K562 (cell line): ENCODE measurements at regions not wholly inside any gene's neighbourhood (a gene's known extent, or its start where the extent isn't known, plus 50 kb on each side); places are given as distances from the start of the nearest gene placed in this dataset.

ENCODE experiments used
- ATAC-seq: fragments of 200-7000 bp; cut with Tn5 transposase; 3 replicates; pipeline ENCODE4 v1.9.1; 2020; ENCODE audit warnings: moderate library complexity
- BruUV-seq: library from RNA; stranded (reverse); fragments of 400-500 nt; replicated peaks from 2 replicates; lab custom pipeline; 2021; lab: Mats Ljungman, UMichigan
- CTCF ChIA-PET: fragments of 300-600 bp; formaldehyde crosslinking; extraction: SDS; loops from one replicate; lab custom pipeline; 2021; ENCODE audit warnings: low intra/inter-chr PET ratio; lab: Yijun Ruan, JAX
- POLR2A ChIA-PET: fragments of 300-600, 350-650 bp; sonication (Branson Sonifier 250); formaldehyde crosslinking; extraction: SDS; loops from one replicate; lab custom pipeline; 2021; ENCODE audit warnings: antibody characterized with exemption, inconsistent platforms; lab: Yijun Ruan, JAX
- DNase-seq, 4 experiments: peaks; one replicate each; pipeline versions ENCODE4 v3.0.0 to v3.0.0-alpha.2; 2011 to 2018; ENCODE audit warnings: low spot score in 3 of 4, mixed read lengths in 3 of 4; ENCODE audit errors: extremely low read depth in 1 of 4
- FAIRE-seq: peaks from 2 replicates; lab custom pipeline; 2011; peaks lifted over from hg19 to GRCh38; lab: Jason Lieb, UNC
- H2AFZ ChIP-seq: 2 replicates; pipeline ENCODE4 v1.6.0; 2011; ENCODE audit warnings: low read depth, low read length, control low read depth, inconsistent platforms
- H3K27ac ChIP-seq: fragments of 200-600 bp; 3 replicates; pipeline ENCODE4 v1.8.0; 2011; ENCODE audit warnings: low read depth, mild to moderate bottlenecking, control low read depth, inconsistent platforms, low read length, moderate library complexity, mixed read lengths; ENCODE audit errors: extremely low read depth
- H3K27me3 ChIP-seq, 2 experiments: fragments of 300-600 bp in 1 of 2; 2 replicates in 1 of 2; 3 replicates in 1 of 2; pipeline versions ENCODE4 v1.6.0 to v1.8.0; 2011; ENCODE audit warnings: inconsistent platforms in 2 of 2, low read length in 2 of 2, mild to moderate bottlenecking in 1 of 2, mixed read lengths in 1 of 2, moderate library complexity in 1 of 2; ENCODE audit not compliant: control insufficient read depth in 2 of 2, insufficient read depth in 2 of 2
- H3K36me3 ChIP-seq: fragments of 300-600 bp; 3 replicates; pipeline ENCODE4 v1.8.0; 2011; ENCODE audit warnings: mild to moderate bottlenecking, low read length, inconsistent platforms; ENCODE audit not compliant: control insufficient read depth, insufficient read depth
- H3K4me1 ChIP-seq, 2 experiments: fragments of 200-600 bp in 1 of 2; replicated peaks in 1 of 2; 2 replicates in 1 of 2; 3 replicates in 1 of 2; pipeline versions ENCODE4 v1.5.1 to v1.8.0; 2011; ENCODE audit warnings: inconsistent platforms in 2 of 2, low read length in 2 of 2, mild to moderate bottlenecking in 1 of 2, mixed read lengths in 1 of 2, moderate library complexity in 1 of 2; ENCODE audit not compliant: control insufficient read depth in 2 of 2, insufficient read depth in 2 of 2
- H3K4me2 ChIP-seq: 2 replicates; pipeline ENCODE4 v1.6.1; 2011; ENCODE audit warnings: low read length, control low read depth, inconsistent platforms, mixed read lengths; ENCODE audit not compliant: insufficient read depth
- H3K4me3 ChIP-seq: fragments of 200-600 bp; sonication (generic), shearing (Covaris generic); 2 replicates; pipeline ENCODE4 v1.5.1; 2016; ENCODE audit warnings: control low read depth, inconsistent platforms
- H3K79me2 ChIP-seq: fragments of 200-600 bp; 3 replicates; pipeline ENCODE4 v1.8.0; 2011; ENCODE audit warnings: low read length, inconsistent platforms; ENCODE audit not compliant: control insufficient read depth, insufficient read depth
- H3K9ac ChIP-seq, 2 experiments: 2 replicates each; pipeline versions ENCODE4 v1.6.0 to v1.6.1; 2011; ENCODE audit warnings: low read depth in 2 of 2, low read length in 2 of 2, control low read depth in 1 of 2, inconsistent platforms in 1 of 2, mild to moderate bottlenecking in 1 of 2, mixed read lengths in 1 of 2; ENCODE audit not compliant: insufficient read depth in 1 of 2
- H3K9me1 ChIP-seq: one replicate; pipeline ENCODE4 v1.6.0; 2011; ENCODE audit warnings: inconsistent platforms, mild to moderate bottlenecking, low read length, moderate library complexity; ENCODE audit not compliant: control insufficient read depth, insufficient read depth
- H3K9me3 ChIP-seq: replicated peaks from 2 replicates; pipeline ENCODE4 v1.5.1; 2011; ENCODE audit warnings: low read depth, low read length, inconsistent platforms; ENCODE audit not compliant: control insufficient read depth, insufficient read depth
- H4K20me1 ChIP-seq: replicated peaks from 2 replicates; pipeline ENCODE4 v1.6.1; 2011; ENCODE audit warnings: low read length, inconsistent platforms, mixed read lengths; ENCODE audit not compliant: control insufficient read depth, insufficient read depth
- BMI1 ChIP-seq: fragments of 150-350 bp; IDR thresholded peaks from 2 replicates; pipeline ENCODE4 v1.6.1; 2014; ENCODE audit warnings: low read length
- CBX5 ChIP-seq: IDR thresholded peaks from 2 replicates; pipeline ENCODE4 v1.6.1; 2014; ENCODE audit warnings: low read depth, borderline replicate concordance
- CCAR2 ChIP-seq: fragments of 200-400 bp; formaldehyde crosslinking; IDR thresholded peaks from 2 replicates; pipeline ENCODE4 v1.6.1; 2017; ENCODE audit warnings: mild to moderate bottlenecking, low read depth, low read length
- CREB1 ChIP-seq, 2 experiments: sonication (generic) in 1 of 2; formaldehyde crosslinking in 1 of 2; IDR thresholded peaks; 2 replicates each; pipeline versions ENCODE4 v1.6.1 to v1.8.0; 2012 to 2022; ENCODE audit warnings: inconsistent platforms in 1 of 2, mild to moderate bottlenecking in 1 of 2, missing genetic modification reagents in 1 of 2, moderate library complexity in 1 of 2
- DNMT1 ChIP-seq: fragments of 450-650 bp; IDR thresholded peaks from 2 replicates; pipeline ENCODE4 v1.6.1; 2016; ENCODE audit warnings: antibody characterized with exemption, mild to moderate bottlenecking
- E2F5 ChIP-seq: sonication (generic); formaldehyde crosslinking; IDR thresholded peaks from 2 replicates; pipeline ENCODE4 v1.8.0; 2022; ENCODE audit warnings: mild to moderate bottlenecking, missing genetic modification reagents
- GMEB1 ChIP-seq: fragments of 250-450 bp; sonication (Bioruptor Pico); IDR thresholded peaks from 2 replicates; pipeline ENCODE4 v1.4.0; 2020; ENCODE audit warnings: mild to moderate bottlenecking
- HEY1 ChIP-seq: fragments of 250-450 bp; sonication (Bioruptor Pico); IDR thresholded peaks from 2 replicates; pipeline ENCODE4 v1.5.0; 2020; ENCODE audit warnings: mild to moderate bottlenecking, moderate library complexity, borderline replicate concordance
- MCM3 ChIP-seq: fragments of 450-650 bp; IDR thresholded peaks from 2 replicates; pipeline ENCODE4 v1.6.1; 2016
- MEF2A ChIP-seq: IDR thresholded peaks from 2 replicates; pipeline ENCODE4 v1.6.1; 2011; ENCODE audit warnings: low read depth, mild to moderate bottlenecking, low read length, moderate library complexity; ENCODE audit not compliant: control insufficient read depth
- PML ChIP-seq: IDR thresholded peaks from 2 replicates; pipeline ENCODE4 v1.6.1; 2012; ENCODE audit warnings: low read length, inconsistent platforms
- POLR2AphosphoS2 ChIP-seq: IDR thresholded peaks from 2 replicates; pipeline ENCODE4 v1.6.1; 2012; ENCODE audit warnings: low read length, improper control_type of control experiment
- RNF2 ChIP-seq: sonication (generic); IDR thresholded peaks from 2 replicates; pipeline ENCODE4 v1.6.1; 2016
- SRSF7 ChIP-seq: fragments of 200-400 bp; formaldehyde crosslinking; optimal IDR thresholded peaks from 2 replicates; pipeline ENCODE3; 2017; ENCODE audit warnings: mild to moderate bottlenecking, low read depth, low read length
- TAF9B ChIP-seq: fragments of 450-650 bp; IDR thresholded peaks from 2 replicates; pipeline ENCODE4 v1.6.1; 2018; ENCODE audit warnings: mild to moderate bottlenecking; ENCODE audit not compliant: partially characterized antibody
- TCF7L2 ChIP-seq: fragments of 150-350 bp; IDR thresholded peaks from 2 replicates; pipeline ENCODE4 v1.6.1; 2016; ENCODE audit warnings: low read depth, mild to moderate bottlenecking, low read length, moderate library complexity
- TOE1 ChIP-seq, 2 experiments: fragments of 450-650 bp in 1 of 2; sonication (generic) in 1 of 2; formaldehyde crosslinking in 1 of 2; IDR thresholded peaks; 2 replicates each; pipeline versions ENCODE4 v1.7.1 to v1.8.0; 2016 to 2022; ENCODE audit warnings: borderline replicate concordance in 2 of 2, mild to moderate bottlenecking in 2 of 2, antibody characterized with exemption in 1 of 2, inconsistent platforms in 1 of 2, low read depth in 1 of 2, missing genetic modification reagents in 1 of 2, moderate library complexity in 1 of 2
- YBX1 ChIP-seq: fragments of 450-650 bp; IDR thresholded peaks from 2 replicates; pipeline ENCODE4 v1.7.1; 2016; ENCODE audit warnings: mild to moderate bottlenecking
- ZFP91 ChIP-seq: sonication (generic); formaldehyde crosslinking; IDR thresholded peaks from 2 replicates; pipeline ENCODE4 v1.8.0; 2022; ENCODE audit warnings: mild to moderate bottlenecking, missing genetic modification reagents
- WGBS: fragments of 100-300 bp; shearing (Covaris generic); methylation state at CpG from one replicate; pipeline ENCODE4 v1.1.6; 2016; ENCODE audit warnings: low coverage, mixed read lengths; ENCODE audit not compliant: insufficient coverage; ENCODE audit errors: missing lambda C conversion rate; 5-methylcytosine and 5-hydroxymethylcytosine counted together
- in situ Hi-C: fragments of 300-500 bp; cut with MboI; formaldehyde crosslinking; loops from 4 replicates; pipeline ENCODE4 v1.15.0; 2018; ENCODE audit warnings: inconsistent platforms, mixed read lengths
- intact Hi-C: fragments of 100-400 bp; cut with micrococcal nuclease; formaldehyde crosslinking; loops from 2 replicates; pipeline ENCODE4 v1.14.2; 2022

GRCh38 chr5:136560126-136560525 lies 194.8 kb upstream of the TRPC7 start:
- no peaks in the 10 kb centered on the region; the same call in 1 of the 2 replicates for H3K9me3 ChIP-seq
- no peaks in the 10 kb centered on the region for H3K4me1 ChIP-seq
- no peaks in the 10 kb centered on the region for H3K27me3 ChIP-seq
- in situ Hi-C loops (no loop called here), intact Hi-C loops (no loop called here)
- no peaks in the 10 kb centered on the region for H3K9me1 ChIP-seq
- no peak for ATAC-seq
- ChIA-PET POLR2A (no interaction called here), CTCF (no interaction called here)
- no peak for FAIRE-seq
- no peak for TF ChIP-seq BMI1
- TF ChIP-seq TOE1 (IDR thresholded peaks at IDR 0.05; ENCODE audit: borderline replicate concordance), result no peak
- no peak for TF ChIP-seq TOE1 (CRISPR knock-in tag; IDR thresholded peaks at IDR 0.05; ENCODE audit: borderline replicate concordance, low read depth)
- no peak for TF ChIP-seq GMEB1
- TF ChIP-seq CBX5, result no peak
- no peak for TF ChIP-seq E2F5 (CRISPR knock-in tag)
- TF ChIP-seq YBX1, result no peak
- no peak for TF ChIP-seq DNMT1
- no peak for TF ChIP-seq TAF9B
- no peak for TF ChIP-seq CCAR2
- TF ChIP-seq TCF7L2, result no peak
- no peak for TF ChIP-seq HEY1 (CRISPR knock-in tag)
- TF ChIP-seq POLR2AphosphoS2, result no peak
- no peak for TF ChIP-seq SRSF7
- no peak for TF ChIP-seq PML
- no peak for TF ChIP-seq MEF2A
- no peak for TF ChIP-seq CREB1 (IDR thresholded peaks at IDR 0.05)
- no peak for TF ChIP-seq CREB1 (CRISPR knock-in tag; IDR thresholded peaks at IDR 0.05)
- TF ChIP-seq MCM3, result no peak
- no peak for TF ChIP-seq RNF2
- TF ChIP-seq ZFP91 (CRISPR knock-in tag), result no peak
- no TSS peak for BruUV-seq
- H3K36me3 ChIP-seq, result no peaks in the 10 kb centered on the region
- H3K4me3 ChIP-seq, result no peak overlapping the region
- H2AFZ ChIP-seq, result no peak overlapping the region
- WGBS, result 0% methylated on average over 1 of the region's 1 CpG
- H3K9ac ChIP-seq, result no peak overlapping the region
- no peak overlapping the region for H3K4me2 ChIP-seq
- no peaks in the 10 kb centered on the region for H3K79me2 ChIP-seq
- no peak overlapping the region for H3K27ac ChIP-seq
- no peak for DNase-seq
- no peaks in the 10 kb centered on the region for H4K20me1 ChIP-seq
